ENCODE measurements at regions not wholly inside any gene's neighbourhood (a gene's known extent, or its start where the extent isn't known, plus 50 kb on each side); places are given as distances from the start of the nearest gene placed in this dataset.

- no peak for TF ChIP-seq RAD21 (IDR thresholded peaks at IDR 0.05; ENCODE audit: low read length)
- no peak for TF ChIP-seq CTCF (IDR thresholded peaks at IDR 0.05)
- TF ChIP-seq EP300 (IDR thresholded peaks at IDR 0.05; ENCODE audit: borderline replicate concordance in 1 of 2, low read depth in 1 of 2, low read length in 1 of 2), result no peak
- TF ChIP-seq TEAD4 (IDR thresholded peaks at IDR 0.05; ENCODE audit: borderline replicate concordance, insufficient read depth), result no peak
- no peak for TF ChIP-seq TAF1 (IDR thresholded peaks at IDR 0.05; ENCODE audit: borderline replicate concordance, low read depth, low read length)
- TF ChIP-seq SIN3A (IDR thresholded peaks at IDR 0.05; ENCODE audit: borderline replicate concordance, low read depth, low read length), result no peak
- TF ChIP-seq NRF1 (IDR thresholded peaks at IDR 0.05; ENCODE audit: low read depth, low read length), result no peak
- TF ChIP-seq GABPA (IDR thresholded peaks at IDR 0.05; ENCODE audit: low read depth), result no peak
- no peak for TF ChIP-seq YY1 (IDR thresholded peaks at IDR 0.05; ENCODE audit: low read depth)
Measured at GRCh38 chr10:125343983-125344382, 183.6 kb upstream of the CTBP2 start.

Data from SK-N-SH (cell line).